A549 (cell line): ENCODE measurements at regions not wholly inside any gene's neighbourhood (a gene's known extent, or its start where the extent isn't known, plus 50 kb on each side); places are given as distances from the start of the nearest gene placed in this dataset.

Source experiments
- ATAC-seq, 2 experiments: fragments of 200-7000 bp in 1 of 2; fragments of >200 bp in 1 of 2; cut with Nextera tagmentation in 1 of 2; cut with Tn5 transposase in 1 of 2; 3 replicates each; pipeline versions ENCODE4 v1.8.0 to v1.9.1; 2018 to 2020; ENCODE audit warnings: mild to moderate bottlenecking in 1 of 2, moderate library complexity in 1 of 2
- CTCF ChIA-PET: fragments of 300-600 bp; sonication (Branson Sonifier 250); formaldehyde crosslinking; extraction: SDS; loops from one replicate; lab custom pipeline; 2021; ENCODE audit warnings: antibody characterized with exemption, inconsistent platforms; lab: Yijun Ruan, JAX
- POLR2A ChIA-PET: fragments of 350-600 bp; formaldehyde crosslinking; extraction: SDS; loops from one replicate; lab custom pipeline; 2021; ENCODE audit warnings: antibody characterized with exemption, inconsistent platforms; lab: Yijun Ruan, JAX
- DNase-seq, 2 experiments: peaks; one replicate each; pipeline versions ENCODE4 v3.0.0 to v3.0.0-alpha.2; 2011 to 2016; ENCODE audit warnings: low read depth in 1 of 2, low spot score in 1 of 2
- FAIRE-seq: peaks from 2 replicates; lab custom pipeline; 2011; peaks lifted over from hg19 to GRCh38; lab: Jason Lieb, UNC
- H3K27ac ChIP-seq, 2 experiments: fragments of >200 bp; sonication (Bioruptor Twin); formaldehyde crosslinking; 3 replicates each; pipeline ENCODE4 v1.5.1; 2016 to 2017
- H3K4me1 ChIP-seq: fragments of >200 bp; sonication (Bioruptor Twin); formaldehyde crosslinking; 3 replicates; pipeline ENCODE4 v1.6.1; 2016
- H3K4me2 ChIP-seq: fragments of >200 bp; sonication (Bioruptor Twin); formaldehyde crosslinking; 3 replicates; pipeline ENCODE4 v1.6.1; 2016
- H3K4me3 ChIP-seq: fragments of >200 bp; sonication (Bioruptor Twin); formaldehyde crosslinking; 3 replicates; pipeline ENCODE4 v1.5.1; 2016
- H3K9me3 ChIP-seq: fragments of >200 bp; sonication (Bioruptor Twin); formaldehyde crosslinking; 3 replicates; pipeline ENCODE4 v1.6.1; 2016
- BCL3 ChIP-seq: fragments of >200 bp; sonication (Bioruptor Twin); formaldehyde crosslinking; IDR thresholded peaks from 3 replicates; pipeline ENCODE4 v1.6.1; 2016
- CBX8 ChIP-seq: fragments of 200-600 bp; sonication (generic); IDR thresholded peaks from 2 replicates; pipeline ENCODE4 v1.6.1; 2016
- EP300 ChIP-seq, 2 experiments: fragments of >200 bp; sonication (Bioruptor Twin); formaldehyde crosslinking; IDR thresholded peaks; 2 replicates in 1 of 2; 3 replicates in 1 of 2; pipeline ENCODE4 v1.6.1; 2016 to 2017
- ESRRA ChIP-seq: fragments of 150-350 bp; IDR thresholded peaks from 2 replicates; pipeline ENCODE4 v1.6.1; 2014; ENCODE audit warnings: mild to moderate bottlenecking, low read length, borderline replicate concordance
- FOSB ChIP-seq: fragments of 250-450 bp; sonication (Bioruptor Pico); IDR thresholded peaks from 2 replicates; pipeline ENCODE4 v1.5.0; 2020; ENCODE audit warnings: mild to moderate bottlenecking, moderate library complexity
- FOSL2 ChIP-seq, 2 experiments: fragments of 450-650 bp in 1 of 2; fragments of >200 bp in 1 of 2; sonication (Bioruptor Twin) in 1 of 2; formaldehyde crosslinking; IDR thresholded peaks; 2 replicates each; pipeline versions ENCODE4 v1.5.0 to v1.6.1; 2016 to 2020; ENCODE audit warnings: mild to moderate bottlenecking in 1 of 2, moderate library complexity in 1 of 2
- HOXB13 ChIP-seq: fragments of 250-450 bp; sonication (Bioruptor Pico); IDR thresholded peaks from 2 replicates; pipeline ENCODE4 v1.5.0; 2020; ENCODE audit warnings: low read depth, mild to moderate bottlenecking, moderate library complexity
- HOXB5 ChIP-seq: fragments of 250-450 bp; sonication (Bioruptor Pico); IDR thresholded peaks from 2 replicates; pipeline ENCODE4 v1.5.0; 2020; ENCODE audit warnings: mild to moderate bottlenecking, moderate library complexity
- KDM1A ChIP-seq: fragments of 200-600 bp; sonication (generic); IDR thresholded peaks from 2 replicates; pipeline ENCODE4 v1.6.1; 2016; ENCODE audit warnings: low read depth, mild to moderate bottlenecking
- MAFK ChIP-seq: fragments of 450-650 bp; IDR thresholded peaks from 2 replicates; pipeline ENCODE4 v1.6.1; 2014; ENCODE audit not compliant: partially characterized antibody
- MAZ ChIP-seq: fragments of 150-350 bp; IDR thresholded peaks from 2 replicates; pipeline ENCODE4 v1.6.1; 2014; ENCODE audit warnings: antibody characterized with exemption, low read depth, low read length, borderline replicate concordance
- MYC ChIP-seq: IDR thresholded peaks from 2 replicates; pipeline ENCODE4 v1.6.1; 2012; ENCODE audit warnings: mild to moderate bottlenecking, inconsistent platforms, low read length, improper control_type of control experiment, borderline replicate concordance
- POLR2A ChIP-seq: IDR thresholded peaks from 2 replicates; pipeline ENCODE4 v1.6.1; 2012; ENCODE audit warnings: mild to moderate bottlenecking, low read length
- POLR2AphosphoS2 ChIP-seq: conservative IDR thresholded peaks from 2 replicates; pipeline ENCODE4 v1.6.1; 2012; ENCODE audit warnings: low read length, improper control_type of control experiment, inconsistent platforms
- RCOR1 ChIP-seq: fragments of 150-350 bp; IDR thresholded peaks from 2 replicates; pipeline ENCODE4 v1.6.1; 2014; ENCODE audit warnings: antibody characterized with exemption, low read length, low read depth
- SMC3 ChIP-seq: fragments of >200 bp; sonication (Bioruptor Twin); formaldehyde crosslinking; IDR thresholded peaks from 3 replicates; pipeline ENCODE4 v1.6.1; 2018; ENCODE audit warnings: inconsistent platforms
- TFCP2L1 ChIP-seq: fragments of 250-450 bp; sonication (Bioruptor Pico); IDR thresholded peaks from 2 replicates; pipeline ENCODE4 v1.5.0; 2021; ENCODE audit warnings: mild to moderate bottlenecking
- TP53 ChIP-seq: fragments of 250-450 bp; sonication (Bioruptor Pico); IDR thresholded peaks from 2 replicates; pipeline ENCODE4 v1.5.0; 2021; ENCODE audit warnings: mild to moderate bottlenecking, moderate library complexity
- ZNF302 ChIP-seq: fragments of 250-450 bp; sonication (Bioruptor Pico); IDR thresholded peaks from 2 replicates; pipeline ENCODE4 v1.9.0; 2021; ENCODE audit warnings: inconsistent platforms, mild to moderate bottlenecking, moderate library complexity
- WGBS: methylation state at CpG from one replicate; pipeline ENCODE4 v1.1.6; 2017; ENCODE audit errors: missing lambda C conversion rate; 5-methylcytosine and 5-hydroxymethylcytosine counted together
- TF ChIP-seq, protein P1 (sequence below): IDR thresholded peaks from 2 replicates; pipeline ENCODE4 v1.6.1; 2012
- TF ChIP-seq, protein P2 (sequence below): IDR thresholded peaks from 2 replicates; pipeline ENCODE4 v1.6.1; 2012; ENCODE audit warnings: low read depth, borderline replicate concordance
- TF ChIP-seq, protein P3 (sequence below): fragments of 250-450 bp; sonication (Bioruptor Pico); IDR thresholded peaks from 2 replicates; pipeline ENCODE4 v1.5.0; 2020; ENCODE audit warnings: low read depth, mild to moderate bottlenecking, moderate library complexity
- TF ChIP-seq, protein P4 (sequence below): fragments of >200 bp; sonication (Bioruptor Twin); formaldehyde crosslinking; IDR thresholded peaks from 3 replicates; pipeline ENCODE4 v1.5.1; 2016

DNA sequence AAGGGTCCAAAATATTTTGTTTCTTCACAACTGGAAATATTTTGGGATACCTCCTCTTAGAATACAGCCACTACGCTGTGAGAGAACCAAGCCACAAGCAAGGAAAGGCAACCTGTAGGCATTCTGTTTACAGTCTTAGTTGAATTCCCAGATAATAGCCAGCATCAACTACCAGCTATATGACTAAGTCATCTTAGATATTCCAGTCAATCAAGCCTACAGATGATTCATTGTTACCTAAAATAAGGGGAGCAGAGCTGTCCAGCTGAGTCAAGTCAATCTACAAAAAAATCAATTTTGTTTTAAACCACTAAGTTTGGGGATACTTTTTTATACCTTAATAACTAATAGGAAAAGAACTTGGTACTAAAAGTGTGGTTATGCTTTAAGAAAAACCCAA lies 526.4 kb upstream of the DPPA4 start:
- WGBS = 69% methylated on average over 1 of the region's 1 CpG
- FAIRE-seq (no peak), ATAC-seq (no peak), DNase-seq (no peak)
- H3K9me3 ChIP-seq = peaks cover 4% of the 10 kb centered on the region; the same call in 1 of the 3 replicates
- CTCF ChIA-PET = no interaction called here
- no peak overlapping the region for H3K4me2 ChIP-seq
- H3K27ac ChIP-seq = no peak overlapping the region
- no peak overlapping the region for H3K4me3 ChIP-seq
- H3K4me1 ChIP-seq = no peaks in the 10 kb centered on the region
- POLR2A ChIA-PET = no interaction called here
- TF ChIP-seq KDM1A (no peak), BCL3 (no peak), MAFK (no peak), TP53 (CRISPR knock-in tag) (no peak), ESRRA (no peak)
- TF ChIP-seq, protein P1, sequence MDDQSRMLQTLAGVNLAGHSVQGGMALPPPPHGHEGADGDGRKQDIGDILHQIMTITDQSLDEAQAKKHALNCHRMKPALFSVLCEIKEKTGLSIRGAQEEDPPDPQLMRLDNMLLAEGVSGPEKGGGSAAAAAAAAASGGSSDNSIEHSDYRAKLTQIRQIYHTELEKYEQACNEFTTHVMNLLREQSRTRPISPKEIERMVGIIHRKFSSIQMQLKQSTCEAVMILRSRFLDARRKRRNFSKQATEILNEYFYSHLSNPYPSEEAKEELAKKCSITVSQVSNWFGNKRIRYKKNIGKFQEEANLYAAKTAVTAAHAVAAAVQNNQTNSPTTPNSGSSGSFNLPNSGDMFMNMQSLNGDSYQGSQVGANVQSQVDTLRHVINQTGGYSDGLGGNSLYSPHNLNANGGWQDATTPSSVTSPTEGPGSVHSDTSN = no peak
- TF ChIP-seq, protein P2, sequence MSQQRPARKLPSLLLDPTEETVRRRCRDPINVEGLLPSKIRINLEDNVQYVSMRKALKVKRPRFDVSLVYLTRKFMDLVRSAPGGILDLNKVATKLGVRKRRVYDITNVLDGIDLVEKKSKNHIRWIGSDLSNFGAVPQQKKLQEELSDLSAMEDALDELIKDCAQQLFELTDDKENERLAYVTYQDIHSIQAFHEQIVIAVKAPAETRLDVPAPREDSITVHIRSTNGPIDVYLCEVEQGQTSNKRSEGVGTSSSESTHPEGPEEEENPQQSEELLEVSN = no peak
- TF ChIP-seq, protein P3, sequence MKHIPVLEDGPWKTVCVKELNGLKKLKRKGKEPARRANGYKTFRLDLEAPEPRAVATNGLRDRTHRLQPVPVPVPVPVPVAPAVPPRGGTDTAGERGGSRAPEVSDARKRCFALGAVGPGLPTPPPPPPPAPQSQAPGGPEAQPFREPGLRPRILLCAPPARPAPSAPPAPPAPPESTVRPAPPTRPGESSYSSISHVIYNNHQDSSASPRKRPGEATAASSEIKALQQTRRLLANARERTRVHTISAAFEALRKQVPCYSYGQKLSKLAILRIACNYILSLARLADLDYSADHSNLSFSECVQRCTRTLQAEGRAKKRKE (CRISPR knock-in tag) = no peak
- TF ChIP-seq, all 56 proteins: peak for 0

DNA sequence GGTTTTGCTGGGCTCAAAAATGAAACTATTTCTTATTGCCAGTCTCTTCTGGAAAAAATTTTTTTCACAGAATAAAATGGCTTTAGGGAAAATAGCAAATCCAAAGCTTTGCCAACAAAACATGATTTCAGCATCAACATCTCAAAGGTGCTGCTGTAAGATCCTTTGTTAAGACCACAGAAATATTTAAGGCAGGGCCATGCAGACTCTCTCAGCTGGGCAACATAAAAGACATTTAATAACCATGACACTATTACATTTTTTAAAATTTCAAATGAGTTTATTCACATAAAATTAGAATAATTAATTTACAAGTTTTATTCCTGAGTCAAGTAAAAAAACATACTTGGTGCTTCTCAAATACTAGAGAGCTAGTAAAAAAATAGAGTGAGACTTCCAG lies 527.1 kb upstream of the DPPA4 start:
- FAIRE-seq (no peak), DNase-seq (no peak), ATAC-seq (no peak)
- TF ChIP-seq POLR2A (no peak), MYC (no peak), EP300 (IDR thresholded peaks at IDR 0.05) (no peak), HOXB5 (CRISPR knock-in tag) (no peak), CBX8 (no peak), MAZ (no peak), HOXB13 (no peak), RCOR1 (no peak), FOSL2 (IDR thresholded peaks at IDR 0.05) (no peak), FOSL2 (CRISPR knock-in tag; IDR thresholded peaks at IDR 0.05) (no peak), ZNF302 (CRISPR knock-in tag) (no peak), FOSB (CRISPR knock-in tag) (no peak), POLR2AphosphoS2 (no peak), TFCP2L1 (CRISPR knock-in tag) (no peak), SMC3 (no peak)
- TF ChIP-seq, protein P3 (CRISPR knock-in tag) = no peak
- TF ChIP-seq, protein P4, sequence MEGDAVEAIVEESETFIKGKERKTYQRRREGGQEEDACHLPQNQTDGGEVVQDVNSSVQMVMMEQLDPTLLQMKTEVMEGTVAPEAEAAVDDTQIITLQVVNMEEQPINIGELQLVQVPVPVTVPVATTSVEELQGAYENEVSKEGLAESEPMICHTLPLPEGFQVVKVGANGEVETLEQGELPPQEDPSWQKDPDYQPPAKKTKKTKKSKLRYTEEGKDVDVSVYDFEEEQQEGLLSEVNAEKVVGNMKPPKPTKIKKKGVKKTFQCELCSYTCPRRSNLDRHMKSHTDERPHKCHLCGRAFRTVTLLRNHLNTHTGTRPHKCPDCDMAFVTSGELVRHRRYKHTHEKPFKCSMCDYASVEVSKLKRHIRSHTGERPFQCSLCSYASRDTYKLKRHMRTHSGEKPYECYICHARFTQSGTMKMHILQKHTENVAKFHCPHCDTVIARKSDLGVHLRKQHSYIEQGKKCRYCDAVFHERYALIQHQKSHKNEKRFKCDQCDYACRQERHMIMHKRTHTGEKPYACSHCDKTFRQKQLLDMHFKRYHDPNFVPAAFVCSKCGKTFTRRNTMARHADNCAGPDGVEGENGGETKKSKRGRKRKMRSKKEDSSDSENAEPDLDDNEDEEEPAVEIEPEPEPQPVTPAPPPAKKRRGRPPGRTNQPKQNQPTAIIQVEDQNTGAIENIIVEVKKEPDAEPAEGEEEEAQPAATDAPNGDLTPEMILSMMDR = no peak
- ChIA-PET CTCF (no interaction called here), POLR2A (no interaction called here)
- Histone ChIP-seq H3K9me3 (peaks cover 4% of the 10 kb centered on the region; the same call in 1 of the 3 replicates), H3K4me3 (no peak overlapping the region), H3K4me2 (no peak overlapping the region), H3K4me1 (no peaks in the 10 kb centered on the region), H3K27ac (no peak overlapping the region)
